ENCODE measurements at regions not wholly inside any gene's neighbourhood (a gene's known extent, or its start where the extent isn't known, plus 50 kb on each side); places are given as distances from the start of the nearest gene placed in this dataset.

DNA sequence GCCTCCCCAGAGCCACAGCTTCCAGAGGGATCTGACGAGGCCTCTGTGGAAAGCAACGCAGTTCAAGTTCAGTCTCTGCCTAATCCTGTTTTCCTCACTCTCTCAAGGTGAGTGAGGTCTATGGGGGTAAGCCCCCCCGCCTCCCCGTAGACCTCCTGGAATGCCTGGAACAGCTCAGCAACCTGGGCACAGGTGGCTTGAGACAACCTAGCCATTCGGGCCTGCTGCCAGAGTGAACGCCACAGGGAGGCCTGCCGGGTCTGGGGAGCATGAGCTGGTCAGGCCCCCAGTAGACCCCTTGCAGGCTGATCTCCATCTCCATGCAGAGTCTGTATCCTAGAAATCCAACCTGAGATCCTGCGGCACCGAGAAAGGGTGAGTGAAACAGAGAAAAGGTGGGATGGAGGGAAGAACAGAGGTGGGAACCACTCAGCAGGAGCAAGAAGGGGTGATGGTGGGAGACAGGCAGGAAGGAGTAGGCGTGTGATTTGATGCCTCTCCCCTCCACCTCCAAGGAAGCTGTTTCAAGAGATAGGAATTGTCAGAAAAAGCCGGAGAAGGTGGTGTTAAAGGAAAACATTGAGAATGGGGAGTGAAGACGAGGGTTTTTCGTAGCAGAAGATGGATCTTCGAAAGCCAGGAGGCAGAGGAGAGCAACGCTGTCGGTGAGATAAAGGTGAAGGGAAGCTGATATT, 123.1 kb upstream of the PRMT8 start:
- H3K27me3 Mint-ChIP-seq, result peaks cover 49% of the 10 kb centered on the region
- H3K4me1 Mint-ChIP-seq (ENCODE audit: unreplicated experiment), result no peaks in the 10 kb centered on the region
- TF ChIP-seq, protein P1, sequence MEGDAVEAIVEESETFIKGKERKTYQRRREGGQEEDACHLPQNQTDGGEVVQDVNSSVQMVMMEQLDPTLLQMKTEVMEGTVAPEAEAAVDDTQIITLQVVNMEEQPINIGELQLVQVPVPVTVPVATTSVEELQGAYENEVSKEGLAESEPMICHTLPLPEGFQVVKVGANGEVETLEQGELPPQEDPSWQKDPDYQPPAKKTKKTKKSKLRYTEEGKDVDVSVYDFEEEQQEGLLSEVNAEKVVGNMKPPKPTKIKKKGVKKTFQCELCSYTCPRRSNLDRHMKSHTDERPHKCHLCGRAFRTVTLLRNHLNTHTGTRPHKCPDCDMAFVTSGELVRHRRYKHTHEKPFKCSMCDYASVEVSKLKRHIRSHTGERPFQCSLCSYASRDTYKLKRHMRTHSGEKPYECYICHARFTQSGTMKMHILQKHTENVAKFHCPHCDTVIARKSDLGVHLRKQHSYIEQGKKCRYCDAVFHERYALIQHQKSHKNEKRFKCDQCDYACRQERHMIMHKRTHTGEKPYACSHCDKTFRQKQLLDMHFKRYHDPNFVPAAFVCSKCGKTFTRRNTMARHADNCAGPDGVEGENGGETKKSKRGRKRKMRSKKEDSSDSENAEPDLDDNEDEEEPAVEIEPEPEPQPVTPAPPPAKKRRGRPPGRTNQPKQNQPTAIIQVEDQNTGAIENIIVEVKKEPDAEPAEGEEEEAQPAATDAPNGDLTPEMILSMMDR (conservative IDR thresholded peaks at IDR 0.05), result no peak
- no peaks in the 10 kb centered on the region for H3K9me3 Mint-ChIP-seq
- DNase-seq (ENCODE audit: extremely low spot score, unreplicated experiment), result no peak
- H3K36me3 Mint-ChIP-seq, result peaks cover 3% of the 10 kb centered on the region
- H3K4me3 Mint-ChIP-seq, result no peak overlapping the region
- H3K27ac Mint-ChIP-seq, result no peak overlapping the region

DNA sequence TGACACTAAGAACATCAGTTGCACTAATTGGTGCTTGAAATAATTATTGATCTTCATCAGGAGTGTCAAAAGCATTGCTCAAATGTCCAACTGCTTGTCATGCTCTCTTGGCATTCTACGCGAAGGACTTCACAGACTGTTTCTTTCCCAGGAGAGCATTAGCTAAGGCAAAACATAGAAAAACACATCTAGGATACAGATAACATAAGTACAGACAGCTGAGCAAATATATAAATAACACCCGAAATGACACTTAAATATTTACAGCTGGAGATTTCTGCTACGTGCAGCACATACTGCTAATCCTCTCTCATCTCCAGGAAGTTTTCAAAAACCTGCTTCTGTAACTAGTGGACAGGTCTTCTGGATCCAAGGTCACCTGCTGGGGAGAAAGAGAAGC, 120.0 kb upstream of the PRMT8 start:
- TF ChIP-seq, protein P1 (conservative IDR thresholded peaks at IDR 0.05), result no peak
- Mint-ChIP-seq H3K27me3 (peaks cover 38% of the 10 kb centered on the region), H3K4me3 (no peak overlapping the region), H3K36me3 (no peaks in the 10 kb centered on the region), H3K27ac (no peak overlapping the region), H3K9me3 (no peaks in the 10 kb centered on the region), H3K4me1 (ENCODE audit: unreplicated experiment) (no peaks in the 10 kb centered on the region)
- no peak for DNase-seq (ENCODE audit: extremely low spot score, unreplicated experiment)

GRCh38 chr12:3375326-3375725, 115.7 kb upstream of the PRMT8 start:
- TF ChIP-seq, protein P1 (conservative IDR thresholded peaks at IDR 0.05), result no peak
- H3K9me3 Mint-ChIP-seq, result no peaks in the 10 kb centered on the region
- no peak for DNase-seq (ENCODE audit: extremely low spot score, unreplicated experiment)
- peaks cover 3% of the 10 kb centered on the region for H3K4me1 Mint-ChIP-seq (ENCODE audit: unreplicated experiment)
- H3K36me3 Mint-ChIP-seq, result no peaks in the 10 kb centered on the region
- no peak overlapping the region for H3K4me3 Mint-ChIP-seq
- H3K27ac Mint-ChIP-seq, result no peak overlapping the region
- H3K27me3 Mint-ChIP-seq, result peaks cover 46% of the 10 kb centered on the region

GRCh38 chr12:3376779-3377455, 114.1 kb upstream of the PRMT8 start:
- H3K4me3 Mint-ChIP-seq, result no peak overlapping the region
- peaks cover 37% of the 10 kb centered on the region for H3K27me3 Mint-ChIP-seq
- DNase-seq (ENCODE audit: extremely low spot score, unreplicated experiment), result no peak
- H3K27ac Mint-ChIP-seq, result no peak overlapping the region
- peaks cover 17% of the 10 kb centered on the region for H3K4me1 Mint-ChIP-seq (ENCODE audit: unreplicated experiment)
- no peaks in the 10 kb centered on the region for H3K9me3 Mint-ChIP-seq
- no peaks in the 10 kb centered on the region for H3K36me3 Mint-ChIP-seq
- TF ChIP-seq, protein P1 (conservative IDR thresholded peaks at IDR 0.05), result no peak

DNA sequence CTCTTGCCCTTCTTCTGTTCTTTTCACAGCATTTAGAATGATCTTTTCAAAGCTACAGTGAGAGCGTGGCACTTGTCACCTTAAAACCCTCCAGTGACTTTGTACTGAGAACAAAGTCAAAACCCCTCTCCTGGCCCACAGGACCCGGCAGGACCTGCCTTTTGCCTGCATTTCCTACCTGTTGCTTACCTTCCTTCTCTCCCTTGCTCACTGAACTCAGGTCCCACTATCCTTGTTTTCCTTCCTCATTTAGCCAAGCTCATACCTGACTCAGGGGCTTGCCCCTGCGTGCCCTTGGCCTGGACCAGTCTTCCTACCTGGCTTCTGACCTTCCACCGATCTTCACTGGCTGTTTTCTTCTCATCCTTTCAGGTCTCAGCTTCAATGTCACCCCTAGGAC, 112.3 kb upstream of the PRMT8 start:
- Mint-ChIP-seq H3K27me3 (peaks cover 36% of the 10 kb centered on the region), H3K36me3 (no peaks in the 10 kb centered on the region), H3K4me1 (ENCODE audit: unreplicated experiment) (peaks cover 18% of the 10 kb centered on the region), H3K9me3 (peaks cover 1% of the 10 kb centered on the region), H3K4me3 (no peak overlapping the region), H3K27ac (no peak overlapping the region)
- TF ChIP-seq, protein P1 (conservative IDR thresholded peaks at IDR 0.05), result no peak
- DNase-seq (ENCODE audit: extremely low spot score, unreplicated experiment), result no peak

All from type B pancreatic cell (in vitro differentiated cells).